ENCODE measurements at regions not wholly inside any gene's neighbourhood (a gene's known extent, or its start where the extent isn't known, plus 50 kb on each side); places are given as distances from the start of the nearest gene placed in this dataset.

- DNase-seq (ENCODE audit: low spot score): no peak
- intact Hi-C loops (cut with DNase I): no loop called here
- 88% methylated on average over 5 of the region's 5 CpGs for WGBS
- no peaks in the 10 kb centered on the region for H3K9me3 ChIP-seq
- no peak overlapping the region for H3K4me3 ChIP-seq
- no peaks in the 10 kb centered on the region for H3K36me3 ChIP-seq
- H3K27ac ChIP-seq: no peak overlapping the region
- H3K4me1 ChIP-seq (replicated peaks): no peaks in the 10 kb centered on the region
- H3K27me3 ChIP-seq (replicated peaks; ENCODE audit: insufficient read depth): no peaks in the 10 kb centered on the region
- no peak for TF ChIP-seq CTCF (IDR thresholded peaks at IDR 0.05)
- TF ChIP-seq POLR2A (IDR thresholded peaks at IDR 0.05): no peak
- TF ChIP-seq POLR2AphosphoS5 (IDR thresholded peaks at IDR 0.05): no peak
Measured at GRCh38 chr2:17231394-17231965, 286.8 kb downstream of the RAD51AP2 start.

GRCh38 chr2:17229414-17229813 is 288.8 kb downstream of the RAD51AP2 start:
- DNase-seq (ENCODE audit: low spot score): no peak
- intact Hi-C loops (cut with DNase I): no loop called here
- no peak overlapping the region for H3K4me3 ChIP-seq
- H3K27ac ChIP-seq: no peak overlapping the region
- WGBS: 80% methylated on average over 1 of the region's 1 CpG
- H3K9me3 ChIP-seq: no peaks in the 10 kb centered on the region
- H3K36me3 ChIP-seq: no peaks in the 10 kb centered on the region
- H3K4me1 ChIP-seq (replicated peaks): no peaks in the 10 kb centered on the region
- no peaks in the 10 kb centered on the region for H3K27me3 ChIP-seq (replicated peaks; ENCODE audit: insufficient read depth)
- TF ChIP-seq CTCF (IDR thresholded peaks at IDR 0.05) (no peak), POLR2A (IDR thresholded peaks at IDR 0.05) (no peak), POLR2AphosphoS5 (IDR thresholded peaks at IDR 0.05) (no peak)

- Histone ChIP-seq H3K27me3 (replicated peaks; ENCODE audit: insufficient read depth) (no peaks in the 10 kb centered on the region), H3K36me3 (no peaks in the 10 kb centered on the region), H3K9me3 (no peaks in the 10 kb centered on the region), H3K4me1 (replicated peaks) (no peaks in the 10 kb centered on the region), H3K27ac (no peak overlapping the region), H3K4me3 (no peak overlapping the region)
- TF ChIP-seq CTCF (IDR thresholded peaks at IDR 0.05) (no peak), POLR2AphosphoS5 (IDR thresholded peaks at IDR 0.05) (no peak), POLR2A (IDR thresholded peaks at IDR 0.05) (no peak)
- WGBS: 84% methylated on average over 6 of the region's 6 CpGs
- intact Hi-C loops (cut with DNase I): no loop called here
- DNase-seq (ENCODE audit: low spot score): no peak
Measured at GRCh38 chr2:17228461-17228860, 289.8 kb downstream of the RAD51AP2 start.

GRCh38 chr2:17227856-17228255 is 290.4 kb downstream of the RAD51AP2 start:
- H3K4me1 ChIP-seq (replicated peaks): no peaks in the 10 kb centered on the region
- no peaks in the 10 kb centered on the region for H3K27me3 ChIP-seq (replicated peaks; ENCODE audit: insufficient read depth)
- 92% methylated on average over 5 of the region's 5 CpGs for WGBS
- TF ChIP-seq POLR2A (IDR thresholded peaks at IDR 0.05): no peak
- no peak for TF ChIP-seq CTCF (IDR thresholded peaks at IDR 0.05)
- H3K36me3 ChIP-seq: no peaks in the 10 kb centered on the region
- DNase-seq (ENCODE audit: low spot score): no peak
- intact Hi-C loops (cut with DNase I): no loop called here
- H3K4me3 ChIP-seq: no peak overlapping the region
- H3K27ac ChIP-seq: no peak overlapping the region
- H3K9me3 ChIP-seq: no peaks in the 10 kb centered on the region

GRCh38 chr2:17226941-17227490 is 291.2 kb downstream of the RAD51AP2 start:
- Histone ChIP-seq H3K27ac (no peak overlapping the region), H3K4me3 (no peak overlapping the region), H3K9me3 (no peaks in the 10 kb centered on the region), H3K4me1 (replicated peaks) (no peaks in the 10 kb centered on the region), H3K36me3 (no peaks in the 10 kb centered on the region), H3K27me3 (replicated peaks; ENCODE audit: insufficient read depth) (no peaks in the 10 kb centered on the region)
- no peak for DNase-seq (ENCODE audit: low spot score)
- no peak for TF ChIP-seq POLR2AphosphoS5 (IDR thresholded peaks at IDR 0.05)
- no peak for TF ChIP-seq CTCF (IDR thresholded peaks at IDR 0.05)
- no peak for TF ChIP-seq POLR2A (IDR thresholded peaks at IDR 0.05)
- intact Hi-C loops (cut with DNase I): no loop called here

Measured in prostate gland (tissue), 2 donors.